Pancreas (tissue), 10 donors: ENCODE measurements at regions not wholly inside any gene's neighbourhood (a gene's known extent, or its start where the extent isn't known, plus 50 kb on each side); places are given as distances from the start of the nearest gene placed in this dataset.

ENCODE experiments used
- ATAC-seq, 4 donors: fragments of 200-7000 bp; cut with Tn5 transposase; one replicate each; pipeline versions ENCODE4 v1.8.0 to v1.9.1; 2020; ENCODE audit warnings: mild to moderate bottlenecking in 4 of 4, moderate library complexity in 4 of 4
- DNase-seq, 6 donors: peaks; one replicate each; pipeline ENCODE4 v3.0.0-alpha.2; 2020
- FAIRE-seq: peaks from 2 replicates; lab custom pipeline; 2012; peaks lifted over from hg19 to GRCh38; lab: Jason Lieb, UNC
- H3K27ac ChIP-seq, 4 donors: fragments of 200-600 bp; sonication (generic); 1 replicate in 3 of 4; 2 replicates in 1 of 4; pipeline versions ENCODE4 v1.5.0 to v1.8.0; 2020
- H3K27me3 ChIP-seq, 4 donors: fragments of 200-600 bp; one replicate each; pipeline ENCODE4 v1.8.0; 2021
- H3K36me3 ChIP-seq, 3 donors: fragments of 200-600 bp; sonication (generic) in 1 of 3; one replicate each; pipeline versions ENCODE4 v1.5.0 to v1.8.0; 2020 to 2021
- H3K4me1 ChIP-seq, 3 donors: fragments of 200-600 bp; one replicate each; pipeline ENCODE4 v1.8.0; 2021
- H3K4me3 ChIP-seq, 4 donors: fragments of 200-600 bp; sonication (generic) in 2 of 4; one replicate each; pipeline versions ENCODE4 v1.5.0 to v1.8.0; 2020 to 2021
- H3K9me3 ChIP-seq, 4 donors: fragments of 200-600 bp; one replicate each; pipeline ENCODE4 v1.8.0; 2021
- CTCF ChIP-seq, 4 donors: fragments of 200-600 bp; sonication (generic) in 3 of 4; IDR thresholded peaks; one replicate each; pipeline versions ENCODE4 v1.5.0 to v1.8.0; 2021; ENCODE audit warnings: antibody characterized with exemption in 4 of 4
- WGBS, 2 donors: extraction: QIAGEN DNeasy Blood & Tissue Kit; methylation state at CpG; one replicate each; pipeline ENCODE4 v1.1.7; 2013; 5-methylcytosine and 5-hydroxymethylcytosine counted together
- intact Hi-C, 3 donors: fragments of 100-400 bp; cut with DNase I; formaldehyde crosslinking; loops; one replicate each; pipeline versions ENCODE4 v1.11.1 to v1.14.2; 2022
- donor health status: healthy with polysubstance abuse.
- donor health status: DM: no; HTN: no; CAD: no; lungs with moderate emphysema.
- donor health status: DM: no; HTN: no; CAD: no.
- donor health status: control.
- donor health status: control.
- donor health status: Bipolar disorder and iron deficiency.
- donor health status: DM: yes; HTN: yes; CAD: no.
- donor health status: DM: no; HTN: no; CAD: no.
- donor health status: DM: no; HTN: no; CAD: no.
- donor health status: DM: yes; HTN: yes; CAD: no.

- H3K36me3 ChIP-seq: no peaks in the 10 kb centered on the region
- no peak for FAIRE-seq
- no peaks in the 10 kb centered on the region for H3K9me3 ChIP-seq
- H3K4me3 ChIP-seq: no peak overlapping the region
- H3K27ac ChIP-seq: no peak overlapping the region
- no peaks in the 10 kb centered on the region for H3K4me1 ChIP-seq
- H3K27me3 ChIP-seq: no peaks in the 10 kb centered on the region
- intact Hi-C loops: no loop called here
- DNase-seq: no peak
- 60 to 67% methylated on average over 3 of the region's 3 CpGs for WGBS, 2 donors
- no peak for TF ChIP-seq CTCF (IDR thresholded peaks at IDR 0.05)
- ATAC-seq: no peak
Observed at GRCh38 chrX:149346306-149346705, 158.8 kb downstream of the IDS start.

- ATAC-seq (no peak), FAIRE-seq (no peak), DNase-seq (no peak)
- Histone ChIP-seq H3K4me1 (no peaks in the 10 kb centered on the region), H3K4me3 (no peak overlapping the region), H3K27ac (no peak overlapping the region), H3K9me3 (no peaks in the 10 kb centered on the region), H3K27me3 (no peaks in the 10 kb centered on the region), H3K36me3 (no peaks in the 10 kb centered on the region)
- intact Hi-C loops: no loop called here
- 49 to 50% methylated on average over 2 of the region's 2 CpGs for WGBS, 2 donors
- TF ChIP-seq CTCF (IDR thresholded peaks at IDR 0.05): no peak
Observed at GRCh38 chrX:149322316-149322715, 182.8 kb downstream of the IDS start.

- Histone ChIP-seq H3K27ac (no peak overlapping the region), H3K36me3 (no peaks in the 10 kb centered on the region), H3K4me3 (no peak overlapping the region), H3K4me1 (no peaks in the 10 kb centered on the region), H3K9me3 (no peaks in the 10 kb centered on the region), H3K27me3 (peaks cover 0 to 3% (median 0%) of the 10 kb centered on the region in 4 donors)
- 17 to 30% methylated on average over 11 of the region's 11 CpGs for WGBS, 2 donors
- intact Hi-C loops: no loop called here
- no peak for DNase-seq
- no peak for ATAC-seq
- no peak for FAIRE-seq
- no peak for TF ChIP-seq CTCF (IDR thresholded peaks at IDR 0.05)
Observed at GRCh38 chrX:149313871-149314371, 191.2 kb downstream of the IDS start.

GRCh38 chrX:149312988-149313387 is 192.1 kb downstream of the IDS start:
- Histone ChIP-seq H3K27ac (no peak overlapping the region), H3K27me3 (peaks cover 0 to 3% (median 0%) of the 10 kb centered on the region in 4 donors), H3K36me3 (no peaks in the 10 kb centered on the region), H3K4me1 (no peaks in the 10 kb centered on the region), H3K9me3 (no peaks in the 10 kb centered on the region), H3K4me3 (no peak overlapping the region)
- ATAC-seq (no peak), FAIRE-seq (no peak), DNase-seq (no peak)
- TF ChIP-seq CTCF (IDR thresholded peaks at IDR 0.05): no peak
- intact Hi-C loops: no loop called here

- ATAC-seq: no peak
- no peak for DNase-seq
- Histone ChIP-seq H3K4me3 (no peak overlapping the region), H3K9me3 (no peaks in the 10 kb centered on the region), H3K36me3 (no peaks in the 10 kb centered on the region), H3K27me3 (peaks cover 0 to 3% (median 0%) of the 10 kb centered on the region in 4 donors), H3K27ac (no peak overlapping the region), H3K4me1 (no peaks in the 10 kb centered on the region)
- no peak for TF ChIP-seq CTCF (IDR thresholded peaks at IDR 0.05)
- intact Hi-C loops: no loop called here
- 56 to 64% methylated on average over 3 of the region's 3 CpGs for WGBS, 2 donors
- FAIRE-seq: no peak
Observed at GRCh38 chrX:149312097-149312496, 193.0 kb downstream of the IDS start.
